HG03025 (cell line): ENCODE measurements at regions not wholly inside any gene's neighbourhood (a gene's known extent, or its start where the extent isn't known, plus 50 kb on each side); places are given as distances from the start of the nearest gene placed in this dataset.

Experiments used
- ATAC-seq: cut with Tn5 transposase; IDR thresholded peaks from one replicate; pipeline ENCODE4 v1.9.1; 2021; ENCODE audit warnings: mild to moderate bottlenecking, moderate library complexity; ENCODE audit not compliant: unreplicated experiment, low FRiP score

DNA sequence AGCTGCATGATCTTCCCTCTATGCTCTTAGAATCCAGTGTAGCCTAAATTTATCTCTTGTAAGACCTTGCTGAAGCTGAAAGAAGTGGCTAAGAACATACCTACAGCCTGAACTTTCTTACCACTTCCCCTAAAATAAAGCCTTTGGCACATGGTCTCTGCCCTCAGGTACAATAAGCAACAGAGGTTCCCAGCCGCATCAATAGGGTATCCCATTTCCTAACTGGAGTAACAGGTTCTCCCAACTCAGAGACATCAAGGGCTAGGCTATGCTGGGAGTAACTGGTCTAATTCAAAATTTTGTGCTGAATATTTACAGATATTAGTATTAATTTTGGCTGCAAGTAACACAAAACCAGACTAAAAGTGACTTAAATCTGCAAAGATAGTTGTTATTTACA lies 335.8 kb upstream of the TRPC7 start:
- ATAC-seq = no peak

- no peak for ATAC-seq
Measured at GRCh38 chr5:136699651-136700050, 334.3 kb upstream of the TRPC7 start.

- ATAC-seq = no peak
Measured at GRCh38 chr5:136698970-136699369, 333.6 kb upstream of the TRPC7 start.

- ATAC-seq = no peak
Measured at GRCh38 chr5:136694258-136694657, 328.9 kb upstream of the TRPC7 start.

DNA sequence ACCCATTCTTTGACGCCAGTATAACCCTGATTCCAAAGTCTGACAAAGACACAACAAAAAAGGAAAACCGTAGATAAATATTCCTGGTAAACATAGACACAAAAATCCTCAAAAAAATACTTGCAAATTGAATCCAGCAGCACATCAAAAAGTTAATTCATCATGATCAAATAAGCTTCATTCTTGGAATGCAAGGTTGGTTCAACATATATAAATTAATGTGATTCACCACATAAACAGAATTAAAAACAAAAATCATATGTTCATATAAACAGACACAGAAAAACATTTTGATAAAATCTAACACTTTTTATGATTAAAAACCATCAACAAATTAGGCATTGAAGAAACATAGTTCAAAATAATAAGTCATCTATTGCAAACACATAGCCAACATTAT lies 324.2 kb upstream of the TRPC7 start:
- no peak for ATAC-seq

- ATAC-seq = no peak
Measured at GRCh38 chr5:136686192-136686872, 321.0 kb upstream of the TRPC7 start.

- ATAC-seq = no peak
Measured at GRCh38 chr5:136682986-136683385, 317.6 kb upstream of the TRPC7 start.

DNA sequence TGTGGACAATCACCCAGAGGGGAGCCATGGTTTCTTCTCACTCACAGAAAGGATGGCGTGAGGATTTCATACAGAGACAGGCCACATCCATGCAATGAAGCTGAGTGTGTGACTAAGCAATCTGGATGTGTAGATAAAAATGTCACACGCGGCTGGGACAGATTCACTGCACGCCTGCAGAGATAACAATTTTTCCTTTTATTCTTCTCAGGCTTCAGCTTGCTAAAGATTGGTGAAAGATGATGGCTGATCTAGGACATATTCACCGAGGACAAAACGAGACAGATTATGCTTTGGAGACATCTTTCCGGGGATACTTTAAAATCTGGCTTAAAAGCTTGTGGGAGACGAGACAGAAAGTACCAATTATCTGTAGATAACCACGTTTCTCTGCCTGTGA lies 313.9 kb upstream of the TRPC7 start:
- no peak for ATAC-seq

DNA sequence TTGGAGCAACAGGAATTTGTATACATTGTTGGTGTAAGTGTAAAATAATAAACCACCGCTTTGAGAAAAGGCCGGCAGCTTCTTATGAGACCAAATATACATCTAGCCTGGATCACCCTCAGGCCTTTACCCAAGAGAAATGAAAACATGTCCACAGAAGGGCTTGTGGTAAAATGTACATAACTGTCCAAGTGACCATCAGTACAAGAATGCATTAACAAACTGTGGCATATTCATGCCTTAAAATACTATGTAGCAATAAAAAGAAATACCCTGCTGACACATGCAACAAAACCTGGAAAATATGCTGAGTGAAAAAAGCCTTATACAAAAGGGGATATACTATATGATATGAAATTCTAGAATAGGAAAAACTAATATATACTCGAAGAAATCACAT lies 311.9 kb upstream of the TRPC7 start:
- no peak for ATAC-seq

DNA sequence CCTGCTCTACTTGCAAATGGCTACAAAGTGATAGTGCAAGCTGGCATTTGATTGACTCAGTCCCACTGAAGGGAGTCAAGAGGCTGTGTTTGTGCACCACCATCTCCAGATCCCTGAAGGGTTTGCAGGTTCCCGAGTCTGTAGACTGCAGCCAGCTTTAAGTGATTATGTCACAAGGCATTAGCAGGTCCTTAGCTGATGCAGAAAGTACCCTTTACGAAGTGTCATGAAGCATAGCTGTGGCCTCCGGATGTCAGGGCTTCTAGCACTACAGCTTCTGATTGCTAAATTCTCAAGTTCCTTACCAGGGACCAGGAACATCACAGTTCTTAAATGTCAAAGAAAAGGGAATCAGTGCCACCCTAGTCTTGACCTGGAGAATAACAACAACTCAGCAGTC lies 311.3 kb upstream of the TRPC7 start:
- ATAC-seq = no peak

- no peak for ATAC-seq
Measured at GRCh38 chr5:136675769-136676168, 310.4 kb upstream of the TRPC7 start.

DNA sequence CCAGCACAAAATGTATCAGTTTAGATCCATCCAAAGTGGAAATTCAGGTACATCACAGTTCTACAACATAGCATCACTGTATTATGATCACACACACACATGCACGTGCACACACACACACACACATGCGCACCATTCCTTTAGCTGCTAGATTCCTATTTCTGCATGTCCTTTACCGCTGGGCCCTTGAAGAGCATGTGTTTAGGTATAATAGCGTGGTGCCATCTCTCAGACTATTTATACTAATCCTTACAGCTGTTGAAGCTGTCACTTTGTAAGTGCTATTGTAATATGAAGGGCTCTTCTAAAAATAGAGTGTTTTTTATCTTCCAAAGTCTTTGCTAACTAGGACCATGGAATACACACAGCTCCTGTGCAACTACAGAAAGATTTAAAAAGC lies 308.8 kb upstream of the TRPC7 start:
- ATAC-seq = no peak

GRCh38 chr5:136667789-136668188 lies 302.4 kb upstream of the TRPC7 start:
- no peak for ATAC-seq

DNA sequence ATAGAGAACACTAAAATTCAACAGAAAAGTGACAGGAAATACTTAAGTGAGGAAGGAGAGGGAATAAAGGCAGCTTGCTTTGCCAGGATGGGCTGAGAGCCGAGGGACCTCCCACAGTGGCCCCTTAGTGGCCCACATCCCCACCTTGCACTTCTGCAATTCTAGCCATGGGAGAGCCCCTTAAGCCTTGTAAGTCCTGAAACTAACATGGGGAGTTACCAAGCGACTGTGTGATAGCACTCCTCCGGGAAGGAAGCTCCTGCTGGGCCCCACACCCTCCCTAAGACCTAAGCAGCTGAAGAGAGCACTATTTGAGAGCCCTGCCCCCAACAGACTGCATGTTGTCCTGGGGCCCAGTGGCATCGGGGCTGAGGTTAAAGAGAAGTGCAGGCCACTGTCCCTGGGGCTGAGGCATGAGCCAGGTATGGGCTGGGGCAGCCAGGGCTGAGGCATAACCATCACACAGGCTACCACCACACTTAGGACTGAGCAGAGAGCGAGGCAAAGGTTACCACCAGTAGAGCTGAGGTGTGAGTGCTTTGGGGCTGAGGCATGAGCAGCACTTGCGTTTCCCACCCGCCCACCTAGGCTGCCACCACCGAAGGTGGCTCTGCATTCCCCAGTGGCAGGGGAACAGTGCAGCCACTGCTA lies 301.8 kb upstream of the TRPC7 start:
- ATAC-seq = peak; percentile 45

DNA sequence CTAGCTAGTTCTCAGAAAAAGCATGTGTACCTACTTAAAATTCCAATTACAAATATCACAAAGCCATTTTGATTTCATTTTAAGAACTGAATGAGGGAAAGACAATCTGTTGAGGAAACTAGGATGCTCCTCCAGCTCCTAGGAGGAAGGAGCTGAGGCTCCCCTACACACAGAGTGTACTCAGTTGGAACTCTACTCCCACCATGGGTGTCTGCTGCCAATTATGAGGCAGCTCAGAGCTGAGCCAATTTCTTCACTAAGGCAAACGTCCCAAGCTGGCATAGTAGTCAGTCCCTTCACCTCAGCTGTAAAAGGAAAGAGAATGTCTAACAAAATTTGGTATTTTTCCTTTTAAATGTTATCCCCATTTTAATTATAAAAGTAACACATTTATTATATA lies 300.0 kb upstream of the TRPC7 start:
- no peak for ATAC-seq

GRCh38 chr5:136661026-136661425 lies 295.7 kb upstream of the TRPC7 start:
- no peak for ATAC-seq

DNA sequence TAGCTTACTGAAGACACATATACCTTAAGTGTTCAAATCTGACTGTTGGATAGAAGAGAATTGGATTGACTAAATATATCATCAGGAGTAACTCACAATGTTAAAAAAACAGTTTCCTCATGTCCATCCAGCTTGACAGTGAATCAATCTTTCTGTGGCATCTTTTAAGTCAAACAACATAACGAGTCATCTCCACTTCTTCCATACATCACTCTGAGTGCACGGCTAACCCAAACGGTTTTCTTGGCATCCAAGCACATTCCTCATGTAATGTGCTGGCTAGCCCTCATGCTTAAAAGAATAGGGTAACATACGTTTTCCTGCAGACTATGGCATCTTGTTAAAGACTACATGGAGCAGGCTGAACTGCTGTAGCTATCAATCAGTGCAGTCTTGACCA lies 291.5 kb upstream of the TRPC7 start:
- ATAC-seq = no peak

- ATAC-seq = no peak
Measured at GRCh38 chr5:136655468-136655867, 290.1 kb upstream of the TRPC7 start.

- ATAC-seq = no peak
Measured at GRCh38 chr5:136646915-136647314, 281.6 kb upstream of the TRPC7 start.

GRCh38 chr5:136642976-136643375 lies 277.6 kb upstream of the TRPC7 start:
- ATAC-seq = no peak

GRCh38 chr5:136639616-136640015 lies 274.3 kb upstream of the TRPC7 start:
- ATAC-seq = no peak

- no peak for ATAC-seq
Measured at GRCh38 chr5:136638084-136638483, 272.7 kb upstream of the TRPC7 start.
